ENCODE measurements at regions not wholly inside any gene's neighbourhood (a gene's known extent, or its start where the extent isn't known, plus 50 kb on each side); places are given as distances from the start of the nearest gene placed in this dataset.

DNA sequence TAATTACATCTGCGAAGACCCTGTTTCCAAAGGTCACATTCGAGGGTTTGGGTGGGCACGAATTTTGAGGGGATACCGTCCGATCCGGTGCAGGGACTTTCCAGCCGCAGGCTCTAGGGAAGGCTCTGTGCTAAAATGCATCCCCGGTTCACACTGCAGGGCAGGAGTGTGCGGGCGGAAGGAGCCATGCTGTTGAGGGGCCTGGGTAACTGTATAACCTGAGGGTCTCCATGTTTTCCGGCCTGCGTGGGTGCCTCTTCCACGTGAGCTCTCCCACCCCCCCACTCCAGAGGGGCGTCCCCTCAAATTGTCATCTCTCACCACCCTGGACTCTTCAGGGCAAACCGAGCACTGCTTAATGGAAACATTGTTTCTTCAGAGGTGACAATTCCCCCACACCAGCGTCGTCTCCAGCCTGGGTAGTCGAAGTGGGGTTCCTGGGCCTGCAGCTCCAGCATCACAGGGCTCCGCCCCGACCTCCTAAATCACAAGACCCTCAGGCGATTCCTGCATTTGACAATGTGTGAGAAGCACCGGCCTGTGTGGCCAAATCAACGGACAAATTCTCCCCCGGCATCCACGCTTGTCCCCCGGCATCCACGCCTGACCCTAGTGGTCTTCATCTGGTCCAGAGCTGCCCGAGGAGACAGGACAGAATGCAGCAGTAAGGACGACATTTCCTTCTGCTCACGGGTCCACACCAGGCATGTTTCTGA, 51.2 kb downstream of the FOXL3 start:
- DNase-seq: no peak

DNA sequence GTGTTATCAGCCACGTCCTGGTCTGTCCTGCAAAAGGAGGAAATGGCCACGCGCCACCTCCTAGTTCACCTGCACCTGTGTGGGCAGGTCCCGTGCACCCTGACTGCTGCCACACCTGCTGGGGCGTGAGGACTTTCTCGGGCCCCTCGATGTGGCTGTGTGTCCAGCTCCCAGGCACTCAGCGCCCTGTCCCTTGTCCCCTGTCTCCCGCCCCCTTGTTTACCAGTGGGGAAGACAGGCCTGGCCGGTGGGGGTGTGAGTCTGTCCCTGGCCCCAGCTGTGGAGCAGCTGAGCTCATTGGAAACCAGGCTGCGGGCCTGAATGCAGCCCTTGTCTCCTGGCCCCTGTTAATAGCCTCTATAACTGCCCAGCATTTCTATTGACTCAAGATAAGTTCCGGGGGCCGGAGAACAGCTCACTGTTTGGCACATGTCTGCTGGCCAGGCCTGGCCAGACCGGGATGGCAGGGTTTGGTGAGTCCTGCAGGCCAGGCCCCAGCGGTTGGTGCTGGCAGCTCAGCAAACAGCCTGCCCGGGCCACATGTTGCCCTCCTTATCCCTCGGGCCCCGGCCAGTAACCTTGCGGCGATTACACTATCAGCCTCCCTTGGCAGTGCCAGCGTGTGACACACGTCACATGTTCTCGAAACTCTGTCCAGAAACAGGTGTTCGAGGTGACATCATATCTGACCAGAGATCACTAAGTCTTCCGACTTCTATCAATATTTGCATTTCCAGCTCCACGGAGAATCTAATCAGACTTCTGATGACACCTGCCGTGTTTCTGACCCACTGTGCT, 52.1 kb downstream of the FOXL3 start:
- no peak for DNase-seq

DNA sequence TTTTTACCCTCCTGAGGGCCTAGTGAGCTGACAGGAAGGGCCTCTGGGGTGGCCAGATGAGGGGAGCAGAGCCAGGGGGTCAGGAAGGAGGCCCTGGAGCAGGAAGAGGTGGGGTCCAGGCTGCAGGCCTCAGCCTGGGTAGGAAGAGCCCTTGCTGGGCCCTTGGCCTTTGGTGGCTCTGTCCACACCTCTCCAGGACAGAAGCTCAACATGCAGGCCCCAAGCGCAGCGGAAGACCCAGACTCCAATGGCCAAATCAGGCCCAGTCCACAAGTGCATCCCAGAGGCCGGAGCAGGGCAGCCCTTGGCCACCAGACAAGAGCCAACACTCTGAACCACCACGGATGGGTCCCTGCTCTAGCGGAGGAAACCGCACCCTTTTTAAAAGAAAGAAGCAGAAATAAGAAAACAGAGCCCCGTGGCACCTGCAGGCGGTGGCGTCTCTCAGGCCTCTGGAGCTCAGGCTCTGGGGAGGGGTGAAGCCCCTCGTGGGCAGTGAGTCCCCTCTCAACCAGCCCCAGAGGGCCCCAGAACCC, 52.8 kb downstream of the FOXL3 start:
- no peak for DNase-seq

DNA sequence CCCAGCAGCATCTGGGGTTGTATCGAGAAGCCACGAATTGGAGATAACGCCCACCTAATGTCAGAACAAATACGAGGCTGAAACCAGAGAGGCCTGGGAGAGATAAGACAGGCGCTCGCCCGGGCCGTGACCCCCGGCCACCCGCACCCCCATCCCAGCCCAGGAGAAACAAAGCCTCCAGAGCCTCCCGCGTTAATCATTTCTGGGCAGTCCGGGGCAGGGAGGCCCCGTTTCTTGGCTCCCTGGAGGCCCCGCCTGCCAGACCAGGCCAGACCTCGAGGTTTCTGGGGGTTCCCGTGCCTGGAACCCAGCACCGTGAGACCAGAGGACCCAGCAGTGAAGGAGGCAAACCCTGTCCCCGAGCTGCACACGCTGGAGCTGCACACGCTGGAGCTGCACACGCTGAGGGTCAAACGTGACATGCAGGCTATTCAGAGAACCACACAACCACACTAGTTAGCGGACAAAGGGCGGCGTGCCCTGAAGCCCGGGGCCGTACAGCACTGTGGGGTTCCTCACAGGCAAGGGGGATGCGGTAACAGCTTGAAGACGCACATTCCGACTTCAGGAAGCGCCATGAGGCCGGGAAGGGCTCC, 53.4 kb downstream of the FOXL3 start:
- no peak for DNase-seq

DNA sequence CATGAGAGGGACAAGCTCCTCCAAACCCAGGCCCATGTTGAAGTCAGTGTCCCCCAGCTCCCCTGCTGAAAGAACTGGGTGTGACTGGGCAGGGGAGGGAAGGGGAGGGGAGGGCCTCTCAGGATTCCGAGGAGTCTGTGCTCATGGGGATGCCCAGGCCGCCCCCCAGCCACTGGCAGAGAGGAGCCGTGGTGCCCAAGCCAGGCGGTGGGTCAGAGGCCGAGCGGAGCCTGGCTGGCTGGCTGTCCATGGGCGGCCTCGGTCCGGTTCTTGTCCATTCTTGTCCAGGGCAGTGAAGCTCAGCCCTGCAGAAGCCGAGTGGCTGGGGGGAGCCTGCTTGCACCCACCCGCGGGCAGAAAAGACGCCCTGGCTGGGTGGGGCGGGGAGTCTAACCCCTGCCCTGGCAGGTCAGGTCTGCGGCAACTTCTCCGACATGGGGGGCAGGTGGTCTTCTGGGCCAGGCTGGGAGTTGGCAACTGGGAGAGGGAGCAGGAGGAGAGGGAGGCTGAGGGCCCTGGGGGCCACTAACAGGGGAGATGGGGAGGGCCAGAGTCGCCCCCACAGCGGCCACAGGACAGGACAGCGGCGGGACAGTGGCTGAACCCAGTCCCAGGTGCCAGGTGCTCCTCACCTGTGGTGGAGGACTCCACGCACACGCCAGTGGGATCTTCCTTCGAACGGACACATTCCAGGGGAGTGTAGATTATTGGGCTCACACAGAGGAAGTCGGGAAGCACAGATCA, 54.1 kb downstream of the FOXL3 start:
- no peak for DNase-seq

DNA sequence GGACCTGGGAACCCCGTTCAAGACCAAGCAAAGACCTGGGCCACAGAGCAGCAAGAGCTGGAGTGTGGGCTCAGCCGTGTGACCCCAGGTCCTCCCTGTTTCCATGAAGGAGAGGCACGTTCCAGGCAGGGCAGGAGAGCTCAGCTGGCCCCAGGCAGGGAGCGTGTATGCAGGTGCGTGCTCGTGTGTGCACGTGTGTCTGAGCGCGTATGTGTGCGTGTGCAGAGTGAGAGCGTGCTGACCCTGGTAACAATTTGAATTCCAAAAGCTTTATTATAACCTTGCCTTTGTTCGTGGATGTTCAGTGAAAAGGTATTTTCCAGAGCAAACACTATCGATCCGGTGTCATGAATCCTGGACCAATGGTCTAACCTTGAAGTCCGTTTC, 54.6 kb downstream of the FOXL3 start:
- DNase-seq: no peak

DNA sequence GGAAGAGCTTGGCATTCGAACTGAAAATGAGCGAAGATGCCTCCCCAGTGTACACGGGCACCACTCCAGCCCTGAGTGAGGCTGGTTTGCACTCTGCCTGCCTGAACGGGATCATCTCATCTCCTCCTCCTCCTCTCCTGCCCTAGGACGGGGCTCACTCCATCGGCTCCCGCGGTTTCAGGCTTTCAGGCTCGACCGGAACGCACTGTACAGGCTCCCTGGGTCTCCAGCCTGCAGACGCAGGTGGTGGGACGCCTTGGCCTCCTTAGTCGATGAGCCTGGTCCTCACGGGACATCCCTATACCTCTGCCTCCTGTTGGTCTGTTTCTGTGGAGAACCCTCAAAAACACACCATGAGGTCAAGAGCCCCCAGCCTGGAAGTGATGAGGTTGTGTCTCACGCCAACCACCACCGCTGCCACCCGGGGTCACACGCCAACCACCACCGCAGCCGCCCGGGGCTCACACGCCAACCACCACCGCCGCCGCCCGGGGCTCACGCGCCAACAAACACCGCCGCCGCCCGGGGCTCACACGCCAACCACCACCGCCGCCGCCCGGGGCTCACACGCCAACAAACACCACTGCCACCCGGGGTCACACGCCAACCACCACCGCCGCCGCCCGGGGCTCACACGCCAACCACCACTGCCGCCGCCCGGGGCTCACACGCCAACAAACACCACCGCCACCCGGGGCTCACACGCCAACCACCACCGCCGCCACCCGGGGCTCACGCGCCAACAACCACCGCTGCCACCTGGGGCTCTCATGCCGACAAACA, 56.3 kb downstream of the FOXL3 start:
- no peak for DNase-seq

DNA sequence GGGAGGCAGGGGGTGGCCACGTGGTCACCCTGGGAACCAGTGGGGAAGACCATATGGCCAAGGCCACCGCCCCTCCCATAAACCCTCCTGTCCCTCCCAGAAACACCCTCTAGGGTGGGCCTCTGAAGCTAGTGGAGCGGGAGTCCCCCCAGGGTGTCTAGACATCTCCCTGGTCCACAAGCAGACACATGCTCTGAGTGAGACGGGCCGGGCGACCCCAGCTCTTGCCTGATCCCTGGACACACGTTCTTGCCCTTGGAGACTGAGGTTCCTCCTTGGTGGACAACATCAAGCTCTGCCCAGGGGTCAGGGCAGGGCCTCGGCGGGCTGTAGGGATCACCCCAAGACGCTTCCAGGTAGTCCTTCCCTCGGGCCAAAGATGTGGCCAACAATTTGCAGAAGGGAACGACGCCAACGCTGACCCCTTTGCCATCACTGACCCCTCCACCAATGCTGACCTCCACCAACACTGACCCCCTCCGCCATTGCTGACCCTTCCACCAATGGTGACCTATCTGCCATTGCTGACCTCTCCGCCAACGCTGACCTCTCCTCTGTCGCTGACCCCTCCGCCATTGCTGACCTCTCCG, 57.1 kb downstream of the FOXL3 start:
- no peak for DNase-seq

DNA sequence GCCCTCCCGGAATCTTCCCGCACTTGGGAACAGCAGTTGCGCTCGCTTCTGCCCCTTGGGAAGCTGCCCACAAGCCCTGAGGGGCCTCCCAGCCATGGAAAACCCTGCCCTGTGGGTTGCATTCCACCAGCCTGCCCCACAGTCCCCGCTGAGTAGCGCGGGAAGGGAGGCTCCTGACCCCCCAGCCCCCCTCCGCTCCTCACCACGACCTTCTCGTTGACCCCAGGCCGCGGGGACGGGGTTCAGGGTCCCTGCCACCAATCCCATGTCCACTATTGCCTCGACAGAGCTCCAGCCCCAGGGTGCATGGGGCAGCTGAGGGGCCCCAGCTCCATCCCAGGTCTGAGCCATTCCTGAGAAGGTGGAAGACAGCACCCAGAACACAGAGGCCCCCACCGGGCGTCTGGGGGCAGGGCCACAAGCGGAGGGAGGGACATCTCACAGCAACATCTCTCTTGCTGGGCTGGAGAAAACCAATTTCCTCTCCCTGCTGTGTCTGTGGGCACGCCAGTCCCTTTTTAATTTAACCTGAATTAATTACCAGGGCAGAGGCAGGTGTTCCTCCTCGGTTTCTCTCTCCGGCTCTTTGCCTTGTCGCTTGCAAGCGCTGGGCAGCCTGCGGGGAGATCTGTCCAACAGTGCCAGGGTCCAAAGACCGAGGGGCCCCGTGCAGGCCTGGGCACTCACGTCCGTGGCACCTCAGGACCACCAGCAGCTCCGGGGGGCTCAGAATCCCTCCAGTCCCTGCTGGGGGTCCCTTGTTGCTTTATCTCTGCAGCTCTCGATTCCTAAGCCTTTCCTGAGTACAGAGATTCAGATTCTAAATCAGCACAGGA, 57.9 kb downstream of the FOXL3 start:
- no peak for DNase-seq

DNA sequence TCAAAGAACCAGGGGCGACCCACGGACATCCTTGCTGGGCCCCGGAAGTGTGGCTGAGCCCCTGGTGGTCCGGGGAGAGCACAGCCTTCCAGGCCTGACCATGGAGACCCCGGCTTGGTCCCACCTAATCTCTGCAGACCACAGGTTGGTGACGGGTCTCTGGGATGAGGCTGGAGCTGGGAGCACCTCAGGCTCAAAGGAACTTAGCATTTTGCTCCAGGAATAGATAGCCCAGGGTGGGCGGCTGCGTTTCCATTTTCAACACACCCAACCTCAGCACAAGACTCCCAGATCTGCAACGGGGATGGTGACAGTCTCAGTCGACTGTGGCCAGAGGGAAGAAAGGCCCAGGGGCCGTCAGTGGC, 58.5 kb downstream of the FOXL3 start:
- DNase-seq: no peak

DNA sequence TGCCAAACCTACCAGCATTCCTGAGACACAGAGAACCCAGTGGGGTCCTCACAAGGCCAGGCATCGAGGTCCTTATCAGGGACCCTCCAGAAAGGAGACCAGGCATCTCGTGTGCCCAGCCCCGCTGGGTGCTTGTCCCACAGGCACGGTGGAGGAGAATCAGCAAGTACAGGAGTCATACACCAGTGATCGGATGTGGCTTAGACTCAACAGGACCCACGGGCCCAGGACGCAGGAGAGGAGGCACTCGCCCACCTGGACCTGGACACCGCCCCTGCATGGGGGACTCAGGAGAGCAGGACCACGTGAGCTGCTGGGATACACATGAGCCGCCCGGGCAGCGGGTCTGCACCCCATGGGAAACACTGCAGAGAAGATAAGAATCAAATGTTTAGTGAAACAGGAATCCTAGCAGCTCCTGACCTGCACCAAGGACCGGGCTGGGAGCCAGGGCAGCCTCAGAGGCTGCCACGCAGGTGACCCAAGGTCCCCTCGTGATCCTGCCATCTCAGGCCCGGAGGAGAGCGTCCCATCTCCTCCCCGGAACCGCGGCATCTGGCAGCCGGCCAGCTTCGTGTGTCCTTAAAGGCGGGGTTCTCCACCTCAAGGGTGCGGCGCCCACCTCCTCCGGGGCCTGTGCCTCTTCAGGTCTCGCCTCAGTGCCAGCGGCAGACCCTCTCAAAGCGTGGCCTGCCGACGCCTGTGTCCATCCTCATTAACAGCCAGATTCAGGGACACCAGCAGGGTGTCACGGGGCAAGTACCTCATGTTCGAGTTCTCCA, 59.2 kb downstream of the FOXL3 start:
- no peak for DNase-seq

DNA sequence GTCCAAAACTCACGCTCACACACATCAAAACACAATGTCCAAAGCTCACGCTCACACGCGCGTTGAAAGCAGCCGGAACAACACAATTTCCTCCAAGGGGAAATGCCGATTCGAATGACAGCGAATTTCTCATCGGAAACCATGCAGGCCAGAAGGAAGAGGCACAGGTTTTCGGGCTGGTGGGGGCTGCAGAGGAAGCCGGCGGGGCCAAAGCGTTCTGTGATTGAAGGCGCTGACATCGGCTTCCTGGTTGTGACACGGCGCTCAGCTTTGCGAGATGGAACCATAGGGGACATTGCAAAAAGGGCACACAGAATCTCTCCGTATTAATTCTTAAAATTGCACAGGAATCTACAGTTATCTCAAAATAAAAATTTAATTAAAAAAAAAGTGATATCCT, 61.3 kb downstream of the FOXL3 start:
- DNase-seq: peak; percentile 35 to 81 (median 50)

DNA sequence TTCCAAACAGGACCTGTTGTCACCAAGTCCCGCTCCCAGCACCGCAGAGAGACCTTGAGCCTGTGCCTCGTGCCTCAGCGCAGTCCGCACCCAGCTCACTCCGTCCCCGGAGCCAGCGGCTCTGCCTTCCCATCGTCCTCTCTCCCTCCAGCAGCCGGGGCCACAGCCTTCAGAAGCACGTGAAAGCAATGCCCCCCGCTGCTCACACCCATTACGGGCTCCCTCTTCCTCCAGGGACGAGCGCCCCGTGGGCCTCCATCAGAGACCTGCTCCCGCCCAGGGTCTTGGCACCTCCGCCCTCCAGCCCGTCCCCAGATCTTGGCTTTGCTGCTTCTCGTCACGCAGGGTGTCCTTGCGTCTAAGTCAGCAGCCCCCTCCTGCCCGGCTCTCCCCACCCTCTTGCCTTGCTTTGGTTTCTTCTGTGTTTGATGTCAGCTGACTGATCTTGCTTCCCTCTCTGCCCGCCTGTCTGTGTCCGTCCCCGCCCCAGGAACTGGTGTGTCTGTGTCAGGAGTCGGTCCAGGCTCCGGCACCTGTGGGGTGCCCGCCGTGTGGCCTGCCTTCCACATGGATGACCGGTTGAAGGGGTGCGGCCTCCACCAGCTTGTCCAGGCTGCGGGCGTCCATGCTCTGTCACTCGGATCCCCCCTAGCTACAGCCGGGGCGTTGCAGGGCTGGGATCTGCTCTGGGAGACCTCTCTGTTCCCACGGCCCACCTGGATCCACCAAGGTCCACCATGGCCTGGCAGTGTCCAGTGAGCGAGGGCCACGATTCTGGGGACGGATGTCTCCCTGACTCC, 61.9 kb downstream of the FOXL3 start:
- DNase-seq: peak in 4 of 5 donors; percentile 28 to 65 (median 46)

DNA sequence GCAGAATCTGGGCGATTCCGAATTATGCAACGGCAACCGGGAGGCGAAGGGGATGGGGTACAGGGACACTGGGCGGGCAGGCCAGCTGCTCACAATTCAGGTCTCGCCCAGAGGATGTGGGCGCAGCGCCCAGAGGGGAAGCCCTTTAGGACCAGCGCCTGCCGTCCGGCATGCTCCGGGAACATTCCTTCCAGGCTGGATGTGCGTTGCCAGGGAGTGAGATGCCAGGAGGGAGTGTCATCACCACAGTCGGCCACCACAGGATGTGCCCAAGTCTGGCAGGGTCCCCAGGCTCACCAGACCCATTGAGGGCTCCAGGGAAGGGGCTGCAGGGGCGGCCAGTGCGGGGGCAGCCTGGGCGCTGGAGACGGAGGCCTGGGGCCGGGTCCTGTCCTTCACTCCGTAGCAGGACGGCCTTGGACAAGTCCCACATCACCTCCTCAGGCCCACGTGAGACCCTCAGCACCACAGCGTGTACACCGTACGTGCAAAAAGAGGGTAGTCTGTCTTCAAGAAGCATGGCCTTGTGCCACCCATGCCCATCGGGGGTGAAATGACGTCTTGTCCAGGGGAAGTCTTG, 63.9 kb downstream of the FOXL3 start:
- no peak for DNase-seq

DNA sequence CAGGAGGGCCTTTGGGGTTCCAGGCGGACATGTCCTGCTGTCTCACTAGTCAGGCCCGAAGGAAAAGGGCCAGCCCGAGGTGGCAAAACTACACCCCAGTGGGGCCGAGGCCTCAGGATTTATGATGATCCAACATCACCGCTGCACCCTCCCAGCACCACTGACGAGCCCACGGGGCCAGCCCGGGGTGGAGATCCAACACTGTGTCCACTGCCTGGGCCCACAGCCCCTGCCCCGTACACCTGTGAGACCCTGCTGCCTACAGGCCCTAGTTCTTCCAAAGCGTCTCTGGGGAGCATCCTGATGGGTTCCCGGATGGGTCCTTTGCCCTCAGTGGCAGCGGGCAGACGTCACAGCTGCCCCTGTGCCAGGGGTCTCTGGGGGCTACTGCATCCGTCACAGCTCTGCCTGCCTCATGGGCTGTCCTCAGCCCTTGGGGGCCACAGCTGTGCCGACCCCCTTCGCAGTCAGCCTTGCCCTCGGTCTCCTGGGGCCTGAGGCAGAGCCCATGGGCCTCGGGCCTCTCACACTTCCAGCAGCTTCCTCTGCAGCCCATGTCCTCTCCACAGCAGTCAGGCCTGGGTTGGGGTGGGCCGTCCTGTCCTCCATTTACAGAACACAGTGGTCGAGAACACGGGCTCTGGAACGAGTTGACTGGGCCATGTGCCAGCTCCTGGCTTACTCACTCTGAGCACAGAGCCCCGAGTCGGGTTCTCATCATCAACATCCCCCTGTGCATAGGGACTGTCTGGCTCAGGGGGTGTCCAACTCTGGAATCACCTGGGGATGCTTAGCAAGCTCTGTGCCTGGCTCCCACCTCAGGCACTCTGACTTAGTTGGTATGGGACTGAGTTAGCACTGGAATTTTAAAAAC, 64.9 kb downstream of the FOXL3 start:
- no peak for DNase-seq

DNA sequence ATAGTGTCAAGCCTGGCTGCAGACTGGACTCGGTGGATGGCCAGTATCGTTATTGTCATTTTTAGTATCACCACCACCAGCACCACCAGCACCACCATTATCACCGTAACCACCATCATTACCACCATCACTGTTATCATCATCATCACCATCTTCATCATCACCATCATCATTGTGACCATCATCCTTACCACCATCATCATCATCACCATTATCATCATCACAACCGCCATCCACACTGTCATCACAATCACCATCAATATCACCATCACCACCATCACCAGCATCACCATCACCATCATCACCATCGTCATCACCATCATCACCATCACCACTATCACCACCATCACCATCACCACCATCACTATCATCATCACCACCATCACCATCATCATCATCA, 65.6 kb downstream of the FOXL3 start:
- no peak for DNase-seq

DNA sequence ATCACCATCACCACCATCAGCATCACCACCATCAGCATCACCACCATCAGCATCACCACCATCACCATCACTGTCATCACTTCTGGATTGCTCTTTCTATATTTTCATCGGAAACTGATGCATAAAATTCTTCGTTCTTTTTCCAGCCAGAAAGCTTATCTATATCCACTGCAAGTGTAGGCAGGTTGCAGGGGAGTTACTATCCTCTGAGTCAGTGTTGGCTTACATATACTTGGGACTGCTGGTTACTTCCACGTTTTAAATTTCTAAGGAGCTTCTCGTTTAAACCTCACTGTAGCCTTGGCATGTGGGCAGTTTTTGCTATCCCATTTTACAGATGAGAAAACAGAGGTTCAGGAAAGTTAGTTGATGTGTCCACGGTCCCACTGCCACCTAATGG, 66.1 kb downstream of the FOXL3 start:
- DNase-seq: no peak
